ENCODE measurements at regions not wholly inside any gene's neighbourhood (a gene's known extent, or its start where the extent isn't known, plus 50 kb on each side); places are given as distances from the start of the nearest gene placed in this dataset.

DNA sequence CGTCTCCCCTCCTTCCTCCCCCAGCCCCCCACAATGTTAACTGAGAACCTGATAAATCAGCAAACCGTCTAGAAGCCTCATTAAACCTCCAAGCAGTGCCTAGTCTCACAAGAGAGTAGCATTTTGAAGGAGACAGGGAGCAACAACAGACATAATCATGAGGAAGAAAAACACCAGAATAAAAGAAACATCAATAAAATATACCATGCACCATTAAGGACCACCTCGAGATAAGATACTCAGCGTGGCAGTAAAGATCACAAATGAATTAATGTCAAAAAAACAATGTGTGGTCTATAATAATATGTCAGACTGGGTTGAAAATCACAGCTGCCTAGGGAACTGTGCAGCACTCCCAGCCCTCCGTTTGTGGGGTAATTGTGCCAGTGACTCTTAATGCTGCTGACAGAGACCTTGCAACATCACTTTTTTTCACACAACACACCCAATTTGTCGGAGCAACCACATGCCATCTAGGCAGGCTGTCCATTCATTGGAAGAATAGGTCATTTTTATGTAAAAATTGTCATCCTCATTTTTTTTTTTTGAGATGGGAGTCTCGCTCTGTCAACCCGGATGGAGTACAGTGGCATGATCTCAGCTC, 450.8 kb upstream of the WWC1 start:
- TF ChIP-seq, protein P1, sequence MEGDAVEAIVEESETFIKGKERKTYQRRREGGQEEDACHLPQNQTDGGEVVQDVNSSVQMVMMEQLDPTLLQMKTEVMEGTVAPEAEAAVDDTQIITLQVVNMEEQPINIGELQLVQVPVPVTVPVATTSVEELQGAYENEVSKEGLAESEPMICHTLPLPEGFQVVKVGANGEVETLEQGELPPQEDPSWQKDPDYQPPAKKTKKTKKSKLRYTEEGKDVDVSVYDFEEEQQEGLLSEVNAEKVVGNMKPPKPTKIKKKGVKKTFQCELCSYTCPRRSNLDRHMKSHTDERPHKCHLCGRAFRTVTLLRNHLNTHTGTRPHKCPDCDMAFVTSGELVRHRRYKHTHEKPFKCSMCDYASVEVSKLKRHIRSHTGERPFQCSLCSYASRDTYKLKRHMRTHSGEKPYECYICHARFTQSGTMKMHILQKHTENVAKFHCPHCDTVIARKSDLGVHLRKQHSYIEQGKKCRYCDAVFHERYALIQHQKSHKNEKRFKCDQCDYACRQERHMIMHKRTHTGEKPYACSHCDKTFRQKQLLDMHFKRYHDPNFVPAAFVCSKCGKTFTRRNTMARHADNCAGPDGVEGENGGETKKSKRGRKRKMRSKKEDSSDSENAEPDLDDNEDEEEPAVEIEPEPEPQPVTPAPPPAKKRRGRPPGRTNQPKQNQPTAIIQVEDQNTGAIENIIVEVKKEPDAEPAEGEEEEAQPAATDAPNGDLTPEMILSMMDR (IDR thresholded peaks at IDR 0.05): no peak
- TF ChIP-seq MAX (CRISPR knock-in tag; IDR thresholded peaks at IDR 0.05) (no peak), ZNF425 (CRISPR knock-in tag; conservative IDR thresholded peaks at IDR 0.05) (no peak)
